Activated CD4-positive, alpha-beta T cell treated with anti-CD3 and anti-CD28 coated beads, Interleukin-2, Interleukin-4, amounts not matched to agents 100 ng/mL and 50 ng/mL, durations not matched to agents 16 hours and 8 hours (primary cell): ENCODE measurements at regions not wholly inside any gene's neighbourhood (a gene's known extent, or its start where the extent isn't known, plus 50 kb on each side); places are given as distances from the start of the nearest gene placed in this dataset.

Experiments
- DNase-seq: peaks from one replicate; pipeline ENCODE4 v3.0.0-alpha.2; 2020; ENCODE audit warnings: low spot score

- DNase-seq: no peak
Measured at GRCh38 chr18:65409261-65409660, 341.6 kb upstream of the CDH7 start.

GRCh38 chr18:65403534-65403933 is 347.3 kb upstream of the CDH7 start:
- DNase-seq: no peak

GRCh38 chr18:65399091-65399490 is 351.7 kb upstream of the CDH7 start:
- DNase-seq: no peak

GRCh38 chr18:65398347-65399075 is 352.3 kb upstream of the CDH7 start:
- DNase-seq: no peak

GRCh38 chr18:65380986-65381385 is 369.8 kb upstream of the CDH7 start:
- DNase-seq: no peak

GRCh38 chr18:65380571-65380970 is 370.2 kb upstream of the CDH7 start:
- no peak for DNase-seq

GRCh38 chr18:65372904-65373303 is 377.9 kb upstream of the CDH7 start:
- no peak for DNase-seq

- no peak for DNase-seq
Measured at GRCh38 chr18:65365245-65365980, 385.4 kb upstream of the CDH7 start.

GRCh38 chr18:65363911-65364632 is 386.7 kb upstream of the CDH7 start:
- DNase-seq: no peak

GRCh38 chr18:65363011-65363410 is 387.8 kb upstream of the CDH7 start:
- no peak for DNase-seq

- no peak for DNase-seq
Measured at GRCh38 chr18:65359479-65359878, 391.3 kb upstream of the CDH7 start.

GRCh38 chr18:65358306-65358705 is 392.5 kb upstream of the CDH7 start:
- no peak for DNase-seq

- DNase-seq: no peak
Measured at GRCh38 chr18:65352186-65352585, 398.6 kb upstream of the CDH7 start.

GRCh38 chr18:65349635-65350034 is 401.2 kb upstream of the CDH7 start:
- no peak for DNase-seq

GRCh38 chr18:65347446-65347845 is 403.4 kb upstream of the CDH7 start:
- no peak for DNase-seq

GRCh38 chr18:65346086-65346485 is 404.7 kb upstream of the CDH7 start:
- no peak for DNase-seq

- DNase-seq: no peak
Measured at GRCh38 chr18:65343571-65343970, 407.2 kb upstream of the CDH7 start.

GRCh38 chr18:65336411-65336810 is 414.4 kb upstream of the CDH7 start:
- DNase-seq: no peak

- no peak for DNase-seq
Measured at GRCh38 chr18:65329010-65329409, 421.8 kb upstream of the CDH7 start.

GRCh38 chr18:65326805-65327204 is 424.0 kb upstream of the CDH7 start:
- no peak for DNase-seq

GRCh38 chr18:65322895-65323294 is 427.9 kb upstream of the CDH7 start:
- DNase-seq: no peak

GRCh38 chr18:65298422-65298821 is 452.4 kb upstream of the CDH7 start:
- no peak for DNase-seq

- DNase-seq: no peak
Measured at GRCh38 chr18:65288908-65289307, 461.9 kb upstream of the CDH7 start.
